MM.1S (cell line): ENCODE measurements at regions not wholly inside any gene's neighbourhood (a gene's known extent, or its start where the extent isn't known, plus 50 kb on each side); places are given as distances from the start of the nearest gene placed in this dataset.

ENCODE experiments used
- DNase-seq: peaks from one replicate; pipeline ENCODE4 v3.0.0-alpha.2; 2015
- H2AFZ ChIP-seq: fragments of 300-600 bp; sonication (generic); 2 replicates; pipeline ENCODE4 v1.6.0; 2016; ENCODE audit warnings: antibody characterized with exemption, low read length
- H3F3A ChIP-seq: fragments of 300-600 bp; sonication (generic); 2 replicates; pipeline ENCODE4 v1.6.1; 2016; ENCODE audit warnings: mild to moderate bottlenecking, antibody characterized with exemption, low read length, moderate library complexity, mixed read lengths; ENCODE audit not compliant: insufficient read depth
- H3K27ac ChIP-seq: fragments of 300-600 bp; sonication (generic); 2 replicates; pipeline ENCODE4 v1.5.1; 2016; ENCODE audit warnings: mild to moderate bottlenecking, low read length
- H3K27me3 ChIP-seq: fragments of 300-600 bp; sonication (generic); replicated peaks from 2 replicates; pipeline ENCODE4 v1.6.0; 2016; ENCODE audit warnings: low read length; ENCODE audit not compliant: insufficient read depth
- H3K36me3 ChIP-seq: fragments of 300-600 bp; sonication (generic); replicated peaks from 2 replicates; pipeline ENCODE4 v1.6.1; 2016; ENCODE audit warnings: mild to moderate bottlenecking, low read length, mixed read lengths; ENCODE audit not compliant: insufficient read depth
- H3K4me1 ChIP-seq: fragments of 300-600 bp; sonication (generic); 2 replicates; pipeline ENCODE4 v1.6.1; 2016; ENCODE audit warnings: low read length, mixed read lengths
- H3K4me2 ChIP-seq: fragments of 300-600 bp; sonication (generic); 2 replicates; pipeline ENCODE4 v1.6.0; 2016; ENCODE audit warnings: low read depth, low read length
- H3K4me3 ChIP-seq: fragments of 300-600 bp; sonication (generic); 2 replicates; pipeline ENCODE4 v1.5.1; 2016; ENCODE audit warnings: low read length, mixed read lengths
- H3K79me2 ChIP-seq: fragments of 300-600 bp; sonication (generic); 2 replicates; pipeline ENCODE4 v1.6.1; 2016; ENCODE audit warnings: mixed run types, low read length, mixed read lengths
- H3K9ac ChIP-seq: fragments of 300-600 bp; sonication (generic); 2 replicates; pipeline ENCODE4 v1.6.1; 2016; ENCODE audit warnings: low read length, mixed read lengths
- H3K9me2 ChIP-seq: fragments of 300-600 bp; sonication (generic); replicated peaks from 2 replicates; pipeline ENCODE4 v1.6.1; 2016; ENCODE audit warnings: mild to moderate bottlenecking, low read length, mixed read lengths; ENCODE audit not compliant: insufficient read depth
- H3K9me3 ChIP-seq: fragments of 300-600 bp; sonication (generic); replicated peaks from 2 replicates; pipeline ENCODE4 v1.6.1; 2016; ENCODE audit warnings: mild to moderate bottlenecking, low read length, mixed read lengths; ENCODE audit not compliant: insufficient read depth
- H4K20me1 ChIP-seq: fragments of 300-600 bp; sonication (generic); 2 replicates; pipeline ENCODE4 v1.6.1; 2016; ENCODE audit warnings: mild to moderate bottlenecking, low read length, moderate library complexity, mixed read lengths; ENCODE audit not compliant: insufficient read depth
- EZH2 ChIP-seq: fragments of 300-600 bp; sonication (generic); optimal IDR thresholded peaks from 2 replicates; pipeline ENCODE3; 2017; ENCODE audit warnings: low read depth, mild to moderate bottlenecking, antibody characterized with exemption, low read length, mixed read lengths
- EZH2phosphoT487 ChIP-seq: fragments of 300-600 bp; sonication (generic); IDR thresholded peaks from 2 replicates; pipeline ENCODE4 v1.6.1; 2018; ENCODE audit warnings: antibody characterized with exemption, low read length
- TF ChIP-seq, protein P1 (sequence below): fragments of 300-600 bp; sonication (generic); IDR thresholded peaks from 2 replicates; pipeline ENCODE4 v1.5.1; 2016; ENCODE audit warnings: antibody characterized with exemption, low read length, mixed read lengths

DNA sequence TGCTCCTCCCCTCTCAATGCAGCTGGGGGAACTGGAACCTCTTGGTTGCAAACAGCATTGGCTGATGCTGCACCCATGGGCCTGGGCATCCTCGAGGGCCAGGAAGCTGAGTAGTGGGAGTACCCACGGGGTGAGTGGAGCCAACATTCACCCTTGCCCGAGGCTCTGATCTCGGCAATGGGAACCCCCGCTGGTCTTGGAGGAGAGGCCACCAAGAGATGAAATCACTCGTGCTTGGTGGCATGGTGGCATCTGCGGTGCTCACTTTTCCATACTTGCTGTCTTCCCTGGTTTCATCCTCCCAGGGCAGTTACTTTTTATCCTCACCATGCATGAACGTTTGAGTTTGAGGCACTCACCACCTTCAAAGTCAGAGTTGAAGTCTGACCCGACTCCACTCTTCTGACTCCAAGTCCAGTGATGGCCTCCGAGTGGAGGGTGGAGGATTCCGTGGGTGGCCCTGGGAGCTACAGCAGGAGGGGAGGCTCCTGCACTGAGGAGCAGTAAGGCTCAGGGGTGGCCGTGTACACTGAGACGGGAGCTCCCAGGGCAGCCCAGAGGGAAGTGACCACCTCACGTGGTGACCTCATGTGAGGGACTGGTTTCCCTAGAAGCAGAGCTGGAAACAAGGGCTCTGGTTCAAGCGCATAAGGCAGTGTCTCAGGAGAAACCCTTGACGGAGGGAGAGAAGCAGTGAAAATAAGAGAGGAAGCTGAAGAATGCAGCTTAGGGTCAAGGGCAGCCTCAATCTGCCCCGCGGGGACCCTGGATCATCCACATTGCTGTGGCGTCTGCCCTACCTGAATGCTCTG lies 349.1 kb downstream of the TCERG1L start:
- Histone ChIP-seq H3F3A (no peaks in the 10 kb centered on the region), H3K4me2 (no peak overlapping the region), H3K4me1 (no peaks in the 10 kb centered on the region), H3K9me3 (no peaks in the 10 kb centered on the region), H3K9ac (no peak overlapping the region), H3K36me3 (no peaks in the 10 kb centered on the region), H2AFZ (no peak overlapping the region), H4K20me1 (no peaks in the 10 kb centered on the region), H3K79me2 (no peaks in the 10 kb centered on the region), H3K27me3 (no peaks in the 10 kb centered on the region; the same call in 1 of the 2 replicates), H3K27ac (no peak overlapping the region), H3K4me3 (no peak overlapping the region), H3K9me2 (no peaks in the 10 kb centered on the region)
- TF ChIP-seq EZH2phosphoT487 (no peak), EZH2 (no peak)
- TF ChIP-seq, protein P1, sequence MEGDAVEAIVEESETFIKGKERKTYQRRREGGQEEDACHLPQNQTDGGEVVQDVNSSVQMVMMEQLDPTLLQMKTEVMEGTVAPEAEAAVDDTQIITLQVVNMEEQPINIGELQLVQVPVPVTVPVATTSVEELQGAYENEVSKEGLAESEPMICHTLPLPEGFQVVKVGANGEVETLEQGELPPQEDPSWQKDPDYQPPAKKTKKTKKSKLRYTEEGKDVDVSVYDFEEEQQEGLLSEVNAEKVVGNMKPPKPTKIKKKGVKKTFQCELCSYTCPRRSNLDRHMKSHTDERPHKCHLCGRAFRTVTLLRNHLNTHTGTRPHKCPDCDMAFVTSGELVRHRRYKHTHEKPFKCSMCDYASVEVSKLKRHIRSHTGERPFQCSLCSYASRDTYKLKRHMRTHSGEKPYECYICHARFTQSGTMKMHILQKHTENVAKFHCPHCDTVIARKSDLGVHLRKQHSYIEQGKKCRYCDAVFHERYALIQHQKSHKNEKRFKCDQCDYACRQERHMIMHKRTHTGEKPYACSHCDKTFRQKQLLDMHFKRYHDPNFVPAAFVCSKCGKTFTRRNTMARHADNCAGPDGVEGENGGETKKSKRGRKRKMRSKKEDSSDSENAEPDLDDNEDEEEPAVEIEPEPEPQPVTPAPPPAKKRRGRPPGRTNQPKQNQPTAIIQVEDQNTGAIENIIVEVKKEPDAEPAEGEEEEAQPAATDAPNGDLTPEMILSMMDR = no peak
- DNase-seq = no peak

DNA sequence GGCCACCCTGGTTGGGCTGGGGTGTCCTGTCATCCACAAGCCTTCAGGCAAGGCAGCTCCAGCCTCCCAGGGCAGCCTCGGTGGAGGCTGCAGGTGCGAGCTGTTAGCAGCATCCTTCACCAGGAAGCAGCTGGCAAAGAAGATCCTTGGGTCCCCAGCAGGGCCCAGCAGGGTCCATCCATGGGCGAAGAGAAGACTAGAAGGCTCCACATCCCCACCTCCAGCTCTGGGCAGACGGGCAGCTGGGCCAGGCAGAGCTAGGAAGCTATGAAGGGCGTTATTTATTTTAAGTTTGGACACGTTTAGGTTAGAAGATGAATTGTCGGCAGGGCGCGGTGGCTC lies 348.5 kb downstream of the TCERG1L start:
- Histone ChIP-seq H3K9me3 (no peaks in the 10 kb centered on the region), H3F3A (no peaks in the 10 kb centered on the region), H3K4me2 (no peak overlapping the region), H3K79me2 (no peaks in the 10 kb centered on the region), H3K9me2 (no peaks in the 10 kb centered on the region), H4K20me1 (no peaks in the 10 kb centered on the region), H3K4me3 (no peak overlapping the region), H3K4me1 (no peaks in the 10 kb centered on the region), H3K36me3 (no peaks in the 10 kb centered on the region), H3K27me3 (no peaks in the 10 kb centered on the region; the same call in 1 of the 2 replicates), H3K27ac (no peak overlapping the region), H3K9ac (no peak overlapping the region), H2AFZ (no peak overlapping the region)
- DNase-seq = no peak
- TF ChIP-seq EZH2 (no peak), EZH2phosphoT487 (no peak)
- TF ChIP-seq, protein P1 = no peak

DNA sequence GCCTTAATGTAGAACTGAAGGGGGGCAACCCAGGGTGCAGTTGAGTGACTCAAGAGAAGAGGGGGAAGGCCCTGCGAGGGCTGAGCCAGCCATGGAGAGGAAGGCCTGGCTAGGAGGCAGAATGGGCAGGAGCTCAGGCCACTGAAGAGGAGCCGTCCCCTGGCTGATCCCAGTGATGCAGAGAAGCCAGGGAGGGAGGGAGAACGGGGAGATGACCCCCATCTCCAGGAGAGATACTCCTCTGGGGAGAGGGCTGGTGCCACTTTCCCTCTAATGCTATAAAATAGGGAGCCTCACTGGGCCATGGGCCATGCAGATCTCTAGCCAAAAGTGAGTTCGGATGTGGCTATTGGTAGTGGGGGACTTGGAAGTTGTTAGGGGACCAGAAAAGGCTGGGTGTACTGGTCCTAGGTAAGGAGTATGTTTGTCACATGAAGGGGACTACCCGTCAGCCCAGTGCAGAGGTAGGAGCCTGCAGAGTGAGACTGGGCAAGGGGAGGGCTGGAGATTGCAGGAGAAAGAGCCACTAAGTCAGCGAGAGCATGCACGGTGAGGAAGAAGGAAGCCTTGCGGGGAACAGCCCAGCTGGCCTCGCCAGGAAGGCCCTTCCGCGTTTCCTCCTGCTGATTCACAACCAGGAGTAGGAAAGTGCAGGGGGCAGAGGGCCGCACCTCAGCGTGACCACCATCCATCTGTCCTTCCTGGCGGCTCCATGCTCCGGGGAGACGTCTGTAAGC lies 347.6 kb downstream of the TCERG1L start:
- no peaks in the 10 kb centered on the region for H3K36me3 ChIP-seq

More for the DNA sequence above, 347.6 kb downstream of the TCERG1L start:
- Histone ChIP-seq H3K27me3 (no peaks in the 10 kb centered on the region; the same call in 1 of the 2 replicates), H3F3A (no peaks in the 10 kb centered on the region), H3K9me3 (0 out of 2 replicates have a peak, but pooled peaks cover under 1% of the 10 kb centered on the region), H2AFZ (no peak overlapping the region), H3K4me3 (no peak overlapping the region), H3K9ac (no peak overlapping the region), H3K27ac (no peak overlapping the region), H3K4me1 (no peaks in the 10 kb centered on the region), H4K20me1 (no peaks in the 10 kb centered on the region), H3K4me2 (no peak overlapping the region), H3K79me2 (no peaks in the 10 kb centered on the region), H3K9me2 (no peaks in the 10 kb centered on the region)
- DNase-seq = no peak
- TF ChIP-seq, protein P1 = no peak
- TF ChIP-seq EZH2phosphoT487 (no peak), EZH2 (no peak)
